Activated effector memory CD4-positive, alpha-beta T cell treated with Interleukin-2 at 50 U/mL for 16 hours (primary cell): ENCODE measurements at regions not wholly inside any gene's neighbourhood (a gene's known extent, or its start where the extent isn't known, plus 50 kb on each side); places are given as distances from the start of the nearest gene placed in this dataset.
"Not testable (repeated sequence)": the region's sequence is repeated elsewhere in the genome, so short reads cannot be mapped to it uniquely, and the experiment has no call there.

Source experiments
- DNase-seq: peaks from one replicate; pipeline ENCODE4 v3.0.0-alpha.2; 2020

DNA sequence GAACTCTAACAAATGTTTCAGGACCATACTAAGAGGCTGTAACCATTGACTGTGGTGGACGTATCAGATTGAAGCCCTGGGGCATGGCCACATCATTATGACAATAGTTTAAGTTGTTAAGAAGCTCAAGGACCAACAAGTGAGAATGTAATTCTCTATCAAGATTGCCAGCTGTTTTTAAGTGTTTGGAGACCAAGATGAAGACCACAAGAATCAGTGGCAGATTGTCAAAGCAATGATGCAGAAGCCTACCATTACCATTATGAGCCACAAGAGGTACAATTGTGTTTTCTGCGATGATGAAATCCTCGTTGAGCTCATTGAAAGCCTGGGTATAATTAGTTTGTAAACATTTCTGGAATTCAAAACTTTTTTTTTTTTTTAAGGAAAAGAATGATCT, 261.1 kb upstream of the ZEB2 start:
- no peak for DNase-seq

DNA sequence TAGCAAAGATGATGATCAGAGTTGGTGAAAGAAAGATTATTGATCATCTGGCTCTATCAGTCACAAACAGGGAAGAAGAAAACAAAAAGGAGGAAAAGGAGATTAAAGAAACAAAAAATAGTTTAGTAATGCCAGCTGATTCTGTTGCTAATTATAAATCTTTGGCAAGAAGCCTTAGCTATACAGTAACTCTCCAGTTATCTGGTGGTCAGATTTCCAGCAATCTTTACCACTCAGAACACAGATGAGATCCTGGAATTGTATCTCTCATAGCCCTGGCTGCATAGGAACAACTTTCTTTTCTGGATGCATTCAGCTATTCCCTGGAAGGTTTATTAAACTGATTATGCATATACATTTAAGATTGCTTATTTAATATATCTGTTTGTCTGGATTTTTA, 256.8 kb upstream of the ZEB2 start:
- DNase-seq, result no peak

DNA sequence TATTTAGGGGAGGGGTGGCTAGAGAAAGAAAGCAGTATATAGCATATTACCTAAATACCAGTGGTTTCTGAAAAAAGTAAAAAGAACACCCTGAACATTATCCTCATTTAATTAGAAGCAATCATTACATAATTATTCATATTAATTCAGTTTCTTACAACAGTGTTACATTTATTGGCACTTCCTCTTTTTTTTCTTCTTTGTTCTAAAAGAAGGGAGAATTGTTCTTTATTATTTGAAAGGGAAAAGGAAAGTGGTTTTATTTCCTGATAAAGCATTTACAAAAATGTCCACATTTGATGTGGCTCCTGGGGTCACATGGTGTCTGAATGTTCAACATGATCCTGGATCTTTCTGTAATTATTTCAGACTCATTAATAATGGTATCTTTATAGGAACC, 254.9 kb upstream of the ZEB2 start:
- no peak for DNase-seq

DNA sequence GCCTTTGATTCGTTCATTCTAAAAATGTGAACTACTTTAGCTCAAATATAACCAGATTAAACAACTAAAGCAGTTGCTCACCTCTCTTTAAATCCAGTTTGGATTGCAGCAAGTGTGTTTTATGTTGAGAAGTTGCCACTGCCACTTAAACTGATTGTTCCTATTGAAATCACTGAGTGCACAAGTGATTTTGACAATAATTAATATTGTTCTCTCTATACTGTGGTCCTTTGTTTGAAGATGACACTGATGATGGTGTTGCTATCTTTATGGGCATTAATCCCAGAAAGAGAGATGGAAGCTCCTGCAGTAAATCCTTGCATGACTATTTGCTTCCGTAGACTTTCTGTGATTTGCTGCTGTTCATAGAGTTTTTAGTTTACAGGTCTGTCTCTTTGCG, 251.4 kb upstream of the ZEB2 start:
- DNase-seq, result no peak

DNA sequence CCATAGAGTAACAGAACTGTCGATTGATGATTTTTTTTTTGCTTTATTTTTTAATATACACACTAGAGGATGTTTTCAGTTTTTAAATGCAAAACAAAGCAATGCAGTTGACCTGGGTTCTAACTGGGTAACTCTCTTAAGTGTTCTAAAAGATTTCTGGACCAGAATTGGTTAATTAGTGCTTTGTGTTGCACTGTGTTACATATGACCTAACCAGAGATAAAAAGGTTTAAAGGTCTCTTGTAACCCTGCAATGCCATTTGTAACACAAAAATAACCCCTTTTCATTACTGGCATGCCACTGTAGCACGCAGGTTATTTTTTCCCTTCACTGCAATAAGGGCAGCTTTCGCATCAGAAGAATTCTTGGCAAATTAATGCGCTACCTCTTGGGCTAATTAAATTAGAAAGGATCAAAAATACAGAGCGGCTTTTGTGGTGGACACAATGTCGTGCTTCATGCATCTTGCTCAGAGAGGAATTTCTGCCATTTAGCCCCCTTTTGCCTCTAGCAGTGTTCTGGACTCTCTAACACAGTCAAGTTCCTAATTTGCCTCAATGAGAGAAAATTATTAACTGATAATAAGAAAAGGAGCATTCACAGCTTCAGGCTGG, 250.8 kb upstream of the ZEB2 start:
- no peak for DNase-seq

DNA sequence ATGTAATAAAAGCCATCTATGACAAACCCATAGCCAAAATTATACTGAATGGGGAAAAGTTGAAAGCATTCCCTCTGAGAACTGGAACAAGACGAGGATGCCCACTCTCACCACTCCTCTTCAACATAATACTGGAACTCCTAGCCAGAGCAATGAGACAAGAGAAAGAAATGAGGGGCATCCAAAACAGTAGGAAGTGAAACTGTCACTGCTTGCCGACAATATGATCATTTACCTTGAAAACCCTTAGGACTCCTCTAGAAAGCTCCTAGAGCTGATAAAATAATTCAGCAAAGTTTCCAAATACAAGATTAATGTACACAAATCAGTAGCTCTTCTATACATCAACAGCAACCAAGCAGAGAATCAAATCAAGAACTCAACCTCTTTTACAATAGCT, 241.0 kb upstream of the ZEB2 start:
- not testable (repeated sequence) for DNase-seq

DNA sequence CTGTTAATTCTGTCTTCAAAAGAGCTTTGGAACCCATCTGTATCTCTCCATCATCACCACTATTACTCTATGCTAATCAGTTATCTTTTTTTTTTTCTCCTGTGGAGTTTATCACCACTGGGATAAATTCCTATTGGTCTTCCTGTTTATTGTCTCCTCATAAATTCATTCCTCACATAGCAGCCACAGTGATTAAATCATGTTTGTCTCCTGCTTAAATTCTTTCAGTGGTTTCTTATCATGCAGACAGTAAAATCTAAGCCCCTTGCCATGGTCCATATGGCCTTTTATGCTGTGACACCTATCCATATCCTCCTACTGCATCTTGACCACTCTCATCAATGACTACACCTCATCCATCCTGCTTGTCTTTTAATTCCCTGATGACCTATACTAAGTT, 239.8 kb upstream of the ZEB2 start:
- no peak for DNase-seq

DNA sequence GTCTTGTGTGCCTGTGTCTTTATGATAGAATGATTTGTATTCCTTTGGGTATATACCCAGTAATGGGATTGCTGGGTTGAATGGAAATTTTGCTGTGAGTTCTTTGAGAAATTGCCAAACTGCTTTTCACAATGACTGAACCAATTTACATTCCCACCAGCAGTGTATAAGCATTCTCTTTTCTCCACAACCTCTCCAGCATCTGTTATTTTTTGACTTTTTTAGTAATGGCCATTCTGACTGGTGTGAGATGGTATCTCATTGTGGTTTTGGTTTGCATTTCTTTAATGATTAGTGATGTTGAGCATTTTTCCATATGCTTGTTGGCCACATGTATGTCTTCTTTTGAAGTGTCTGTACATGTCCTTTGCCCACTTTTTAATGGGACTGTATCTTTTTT, 238.3 kb upstream of the ZEB2 start:
- DNase-seq, result not testable (repeated sequence)

DNA sequence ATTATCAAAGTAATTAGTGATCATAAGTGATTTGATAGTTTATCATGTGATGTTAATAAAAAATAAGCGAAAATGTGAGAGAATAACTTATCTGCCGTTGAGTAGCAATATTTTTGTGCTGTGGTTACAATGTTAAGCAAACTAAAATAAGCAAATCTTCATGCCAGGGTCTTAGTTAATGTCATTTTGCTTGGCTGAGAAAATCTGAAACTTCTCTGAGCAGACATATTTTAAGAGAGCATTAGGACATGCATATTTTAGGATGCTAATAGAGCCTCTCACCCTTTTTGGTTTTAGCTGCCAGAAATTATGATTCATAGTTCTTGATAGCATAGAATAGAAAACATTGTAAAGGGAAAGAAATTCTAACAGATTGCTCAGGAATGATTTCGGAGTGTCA, 233.5 kb upstream of the ZEB2 start:
- DNase-seq, result no peak

DNA sequence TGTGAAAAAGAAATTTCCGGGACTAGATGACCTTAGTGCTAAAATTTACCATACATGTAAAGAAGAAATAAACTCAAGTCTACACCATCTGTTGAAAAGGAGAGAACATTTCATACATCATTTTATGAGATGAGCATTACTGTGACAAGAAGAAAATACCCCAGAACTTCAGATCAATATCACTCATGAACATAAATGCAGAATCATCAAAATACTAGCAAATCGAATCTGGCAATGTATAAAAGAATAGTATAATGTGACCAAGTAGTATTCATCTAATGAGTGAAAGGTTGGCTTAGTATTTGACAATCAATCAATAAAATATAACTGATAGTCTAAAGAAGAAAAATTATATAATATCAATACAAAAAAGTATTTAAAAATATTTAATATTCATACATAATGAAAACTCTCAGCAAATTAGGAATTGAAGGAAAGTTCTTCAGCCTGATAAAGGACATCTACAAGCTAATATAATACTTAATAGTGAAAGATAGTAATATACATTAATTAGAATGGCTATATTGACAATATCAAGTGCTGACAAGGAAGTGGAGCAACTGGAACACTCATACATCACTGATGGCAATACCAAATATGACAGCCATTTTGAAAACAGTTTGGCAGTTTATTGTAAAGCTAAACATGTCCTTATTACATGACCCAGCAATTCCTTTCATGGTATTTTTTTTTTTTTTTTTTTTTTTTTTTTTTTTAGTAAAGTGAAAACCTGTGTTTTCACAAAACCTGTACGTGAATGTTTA, 231.4 kb upstream of the ZEB2 start:
- DNase-seq, result no peak

DNA sequence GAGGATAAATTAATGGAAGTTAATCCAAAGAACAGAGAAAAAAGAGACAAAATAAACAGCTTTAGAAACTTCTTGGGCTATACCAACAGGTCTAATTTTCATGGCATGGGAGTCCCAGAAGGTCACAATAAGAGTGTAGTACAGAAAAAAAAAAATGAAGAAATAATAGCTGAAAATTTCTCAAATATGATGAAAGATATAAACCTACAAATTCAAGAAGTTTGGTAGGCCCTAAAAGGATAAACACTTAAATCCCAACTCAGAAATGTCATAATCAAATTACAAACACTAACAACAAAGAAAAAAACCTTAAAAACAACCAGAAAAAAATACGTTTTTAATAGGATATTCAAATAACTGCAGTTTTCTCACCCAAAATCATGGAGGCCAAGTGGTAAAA, 229.3 kb upstream of the ZEB2 start:
- DNase-seq, result no peak

DNA sequence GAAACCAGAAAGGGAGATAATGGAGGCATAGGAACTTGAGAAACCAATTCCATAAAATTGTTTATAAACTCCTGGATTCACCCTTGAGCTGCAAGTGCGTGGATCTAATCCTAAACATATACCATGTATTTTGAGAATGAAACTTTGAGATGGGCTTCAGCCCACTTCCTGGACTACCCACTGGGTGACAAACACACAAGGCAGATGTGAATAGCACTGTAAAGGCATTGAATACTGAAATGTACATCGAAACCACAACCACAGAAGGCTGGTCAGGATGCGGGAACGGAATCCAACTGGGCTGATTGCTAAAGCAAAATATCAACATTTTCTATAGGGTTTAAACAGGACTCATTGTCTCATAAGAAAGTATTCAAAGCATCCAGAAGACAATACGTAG, 228.5 kb upstream of the ZEB2 start:
- no peak for DNase-seq

DNA sequence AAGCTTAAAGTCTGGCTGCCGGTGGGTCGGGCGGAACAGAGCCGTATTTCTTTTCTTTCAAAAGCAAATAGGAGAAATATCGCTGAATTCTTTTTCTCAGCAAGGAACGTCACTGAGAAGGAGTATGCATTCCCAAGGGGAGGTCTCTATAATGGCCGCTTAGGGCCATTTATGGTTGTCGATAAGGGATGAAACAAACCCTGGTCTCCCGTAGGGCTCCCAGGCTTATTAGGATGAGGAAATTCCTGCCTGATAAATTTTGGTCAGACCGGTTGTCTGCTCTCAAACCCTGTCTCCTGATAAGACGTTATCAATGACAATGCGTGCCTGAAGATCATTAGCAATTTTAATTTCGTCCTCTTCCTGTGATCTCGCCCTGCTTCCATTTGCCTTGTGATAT, 227.7 kb upstream of the ZEB2 start:
- no peak for DNase-seq

DNA sequence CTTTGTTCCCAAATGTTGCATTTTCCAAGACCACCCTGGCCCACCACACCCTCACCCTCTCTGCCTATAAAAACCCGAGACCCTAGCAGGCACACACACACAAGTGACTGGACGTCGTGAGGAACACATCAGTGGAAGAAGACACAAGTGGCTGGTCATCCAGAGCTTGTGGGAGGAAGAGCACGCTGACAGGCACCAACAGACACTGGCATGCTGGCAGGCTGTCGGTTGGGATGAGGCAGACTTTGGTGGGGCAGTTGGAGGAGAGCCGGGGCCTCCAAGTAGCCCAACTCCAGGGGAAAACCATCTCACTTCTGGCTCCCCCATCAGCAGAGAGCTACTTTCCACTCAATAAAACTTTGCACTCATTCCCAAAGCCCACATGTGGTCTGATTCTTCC, 225.5 kb upstream of the ZEB2 start:
- no peak for DNase-seq

DNA sequence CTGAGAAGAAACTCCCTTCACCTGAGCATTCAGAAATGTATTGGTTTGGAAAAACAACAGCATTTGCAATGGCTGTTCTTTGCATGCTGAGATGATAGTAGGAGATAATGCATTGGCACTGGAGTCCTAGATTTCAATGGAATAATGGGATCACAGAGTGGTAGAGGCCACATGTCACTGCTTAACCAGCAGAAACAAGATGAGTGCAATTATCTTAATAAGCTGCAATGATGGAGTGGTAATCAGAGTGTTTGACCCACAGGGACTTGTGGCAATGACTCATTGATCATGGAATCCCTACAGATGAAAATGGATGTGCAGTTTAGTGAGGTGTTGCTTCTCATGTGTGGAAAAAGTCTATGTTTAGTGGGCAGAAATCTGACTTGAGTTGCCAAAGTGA, 218.8 kb upstream of the ZEB2 start:
- no peak for DNase-seq

DNA sequence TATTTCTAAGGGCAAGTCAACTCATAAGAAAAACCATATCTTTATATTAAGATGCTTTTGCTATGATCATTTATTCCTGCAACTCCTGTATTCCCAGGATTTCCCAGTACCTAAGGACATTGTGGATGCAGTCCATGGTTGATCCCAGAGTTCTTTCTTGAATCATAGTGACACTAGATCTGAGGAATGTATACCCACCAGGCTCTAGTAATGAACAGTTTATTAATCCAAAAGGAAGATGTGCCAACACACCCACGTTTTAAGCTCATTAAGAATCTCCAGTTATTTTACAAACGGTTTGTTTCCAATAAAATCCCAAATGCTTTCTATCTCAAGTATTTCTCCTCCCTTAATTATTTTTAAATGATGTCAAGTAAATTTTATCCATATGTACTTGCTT, 210.8 kb upstream of the ZEB2 start:
- no peak for DNase-seq

DNA sequence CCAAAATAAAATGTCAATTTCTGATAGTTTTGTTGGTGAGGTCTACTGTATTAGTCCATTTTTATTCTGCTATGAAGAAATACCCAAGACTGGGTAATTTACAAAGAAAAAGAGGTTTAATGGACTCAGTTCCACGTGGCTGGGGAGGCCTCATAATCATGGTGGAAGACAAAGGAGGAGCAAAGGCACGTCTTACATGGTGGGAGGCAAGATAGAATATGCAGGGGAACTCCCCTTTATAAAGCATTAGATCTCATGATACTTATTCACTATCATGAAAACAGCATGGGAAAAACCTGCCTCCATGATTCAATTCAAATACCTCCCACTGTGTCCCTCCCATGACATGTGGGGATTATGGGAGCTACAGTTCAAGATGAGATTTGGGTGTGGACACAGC, 204.5 kb upstream of the ZEB2 start:
- not testable (repeated sequence) for DNase-seq

DNA sequence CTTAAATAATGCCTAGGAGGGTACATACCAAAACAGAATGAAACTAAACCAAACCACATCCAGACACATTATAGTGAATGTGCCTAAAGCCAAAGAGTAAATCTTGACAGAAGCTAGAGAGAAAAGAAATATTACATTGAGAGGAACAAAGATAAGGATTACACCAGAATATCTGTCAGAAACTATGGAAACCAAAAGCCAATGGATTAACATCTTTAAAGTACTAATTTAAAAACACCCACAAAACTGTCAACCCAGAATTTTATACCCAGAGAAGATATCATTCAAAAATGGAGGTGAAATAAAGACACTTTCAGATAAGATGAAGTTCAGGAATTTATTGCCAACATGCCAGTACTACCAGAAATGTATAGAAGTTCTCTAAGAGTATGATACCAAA, 198.5 kb upstream of the ZEB2 start:
- no peak for DNase-seq

DNA sequence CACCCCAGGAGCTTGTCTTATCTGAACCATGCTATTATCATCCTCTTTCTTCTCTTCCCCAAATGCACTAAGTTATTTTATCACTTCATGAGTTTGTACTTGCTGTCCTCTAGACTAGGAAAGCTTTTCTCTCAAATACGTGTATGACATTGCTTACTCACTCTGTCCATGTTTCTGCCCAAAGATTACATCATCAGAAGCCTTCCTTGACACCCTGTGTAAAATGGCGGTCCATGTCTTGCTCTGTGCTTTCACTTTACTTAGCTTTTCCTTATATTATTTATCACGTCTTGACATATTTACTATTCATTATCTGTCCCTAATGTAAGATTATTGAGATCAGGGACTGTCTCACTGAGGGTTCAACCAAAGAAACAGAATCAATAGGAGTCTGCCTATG, 196.1 kb upstream of the ZEB2 start:
- DNase-seq, result no peak

DNA sequence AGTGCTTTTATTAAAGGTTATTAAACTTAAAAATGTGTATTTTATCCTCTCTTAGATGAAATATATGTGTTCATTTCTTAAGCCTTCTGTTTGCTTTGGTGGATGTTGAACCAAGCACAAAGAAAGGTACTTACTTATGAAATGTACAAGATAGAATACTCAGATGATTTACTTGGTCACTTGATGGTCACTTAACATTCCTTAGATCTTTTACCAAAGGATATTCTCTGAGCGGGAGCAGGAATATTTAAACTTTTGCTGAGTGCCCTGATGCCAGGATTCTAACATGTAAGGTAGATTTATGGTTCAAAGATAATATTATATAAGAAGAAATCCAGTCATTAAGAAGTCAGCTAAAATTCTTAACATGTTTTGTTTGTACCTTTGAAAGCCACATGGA, 193.5 kb upstream of the ZEB2 start:
- no peak for DNase-seq

DNA sequence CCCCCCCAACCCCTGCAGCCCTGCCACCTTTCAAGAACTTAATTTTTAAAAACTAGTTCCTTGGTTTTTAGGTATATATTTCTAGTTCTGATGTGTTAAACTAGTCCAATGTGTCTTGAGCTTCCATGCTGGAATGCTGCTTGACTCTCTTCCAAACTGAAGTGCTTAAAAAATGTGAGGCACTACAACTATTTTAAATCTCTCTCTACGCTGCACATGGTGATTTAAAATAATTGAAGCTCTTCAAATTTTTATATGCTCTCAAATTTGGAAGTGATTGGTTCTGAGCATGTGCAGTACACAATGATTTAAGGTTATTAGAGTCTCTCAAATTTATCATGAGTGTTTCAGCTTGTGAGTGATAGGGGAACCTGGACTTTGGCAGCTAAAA, 192.6 kb upstream of the ZEB2 start:
- DNase-seq, result no peak

DNA sequence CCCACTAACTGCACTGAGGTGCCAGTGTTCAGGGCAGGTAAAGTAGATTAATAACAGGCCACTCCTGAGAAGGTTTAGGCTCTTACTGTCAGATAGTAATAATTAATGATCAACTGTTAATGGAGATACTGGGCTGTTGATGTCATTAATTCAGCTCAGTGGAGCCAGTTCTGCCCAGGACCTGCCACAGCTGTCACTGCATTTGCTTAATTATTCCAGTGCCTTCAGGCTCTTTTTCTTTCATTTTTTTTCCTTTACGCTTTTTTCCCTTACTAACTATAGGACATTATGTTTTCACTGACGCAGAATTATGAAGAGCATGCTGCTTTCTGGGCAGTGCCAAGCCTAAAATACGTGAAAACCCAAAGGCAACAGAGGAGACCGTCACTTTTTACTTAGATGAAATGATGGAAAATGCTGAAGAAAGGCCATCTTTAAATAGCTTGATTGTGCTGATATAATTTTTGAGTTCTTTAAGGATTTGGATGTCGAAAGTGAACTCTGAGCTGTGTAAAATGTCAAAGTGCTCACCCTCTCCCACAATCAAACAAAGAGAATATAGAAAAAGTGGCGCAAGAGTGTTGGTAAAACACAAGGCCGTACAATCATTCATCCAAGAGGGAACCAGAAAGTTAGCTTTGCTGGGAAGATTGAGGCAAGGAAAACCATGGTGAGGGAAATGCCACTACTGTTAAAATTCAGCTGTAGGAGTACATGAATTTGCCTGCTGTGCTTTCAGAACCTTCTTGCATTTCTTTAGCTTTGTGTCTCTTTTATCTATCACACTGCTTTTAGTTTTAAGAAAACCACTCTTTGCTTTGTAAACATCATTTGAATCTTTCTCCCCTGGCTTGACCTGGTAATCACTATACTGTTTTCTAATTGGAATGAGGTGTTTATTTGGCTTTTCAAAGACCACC, 192.0 kb upstream of the ZEB2 start:
- no peak for DNase-seq

DNA sequence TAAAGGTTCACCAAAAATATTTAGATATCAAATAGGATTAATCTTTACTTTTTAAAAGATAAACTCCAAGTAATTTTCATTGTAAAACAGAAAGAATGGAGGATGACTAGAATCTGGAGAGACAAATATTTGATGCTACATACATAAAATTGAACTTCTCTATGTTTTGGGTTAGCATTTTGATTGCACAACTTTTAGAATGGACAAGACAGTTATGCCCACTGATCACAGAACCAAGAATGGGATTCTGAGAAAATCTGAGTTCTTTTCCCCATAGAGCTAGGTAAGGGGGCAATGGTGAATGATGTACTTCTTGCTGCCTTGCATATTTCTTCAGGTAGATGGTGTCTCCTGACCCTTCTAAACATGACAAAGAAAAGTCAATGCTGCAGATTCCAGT, 191.2 kb upstream of the ZEB2 start:
- DNase-seq, result no peak

DNA sequence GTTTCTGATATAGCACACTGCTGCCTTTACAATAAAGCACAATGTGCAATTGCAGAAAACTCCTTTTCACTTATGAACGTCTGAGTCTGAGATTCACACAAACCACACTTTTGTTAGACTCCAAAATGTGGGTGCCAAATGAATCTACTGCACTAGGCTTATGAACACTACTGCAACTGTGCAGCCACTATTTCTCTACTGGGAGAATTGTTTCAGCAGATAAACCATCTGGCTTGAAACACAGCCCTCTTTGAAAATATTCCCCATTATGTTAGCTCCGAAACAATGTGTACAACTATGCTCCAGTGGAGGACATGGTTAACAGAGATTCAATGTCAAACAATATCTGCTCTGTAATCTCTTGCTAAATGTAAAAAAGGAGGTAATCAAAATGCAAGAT, 188.7 kb upstream of the ZEB2 start:
- no peak for DNase-seq
